Activated CD4-positive, alpha-beta memory T cell treated with anti-CD3 and anti-CD28 coated beads for 36 hours (primary cell): ENCODE measurements at regions not wholly inside any gene's neighbourhood (a gene's known extent, or its start where the extent isn't known, plus 50 kb on each side); places are given as distances from the start of the nearest gene placed in this dataset.

Experiments
- CTCF ChIA-PET: fragments of 350-600 bp; sonication (Branson Sonifier 250); formaldehyde crosslinking; loops from one replicate; lab custom pipeline; 2021; ENCODE audit warnings: antibody characterized with exemption, inconsistent platforms; lab: Charles Lee
- POLR2A ChIA-PET: fragments of 350-600 bp; sonication (Branson Sonifier 250); formaldehyde crosslinking; loops from one replicate; lab custom pipeline; 2021; ENCODE audit warnings: antibody characterized with exemption; lab: Charles Lee
- DNase-seq: peaks from one replicate; pipeline ENCODE4 v3.0.0-alpha.2; 2020
- H3K27ac Mint-ChIP-seq: one replicate; pipeline ENCODE4 v1.8.0; 2021; ENCODE audit warnings: mixed read lengths
- H3K27me3 Mint-ChIP-seq: one replicate; pipeline ENCODE4 v1.8.0; 2021; ENCODE audit warnings: mixed read lengths
- H3K36me3 Mint-ChIP-seq: one replicate; pipeline ENCODE4 v1.8.0; 2021; ENCODE audit warnings: mixed read lengths
- H3K4me1 Mint-ChIP-seq: one replicate; pipeline ENCODE4 v1.8.0; 2021; ENCODE audit warnings: low read depth, mixed read lengths
- H3K4me3 Mint-ChIP-seq: one replicate; pipeline ENCODE4 v1.8.0; 2021; ENCODE audit warnings: mild to moderate bottlenecking, mixed read lengths
- H3K9me3 Mint-ChIP-seq: one replicate; pipeline ENCODE4 v1.8.0; 2021; ENCODE audit warnings: mixed read lengths
- intact Hi-C: fragments of 100-400 bp; cut with micrococcal nuclease; formaldehyde crosslinking; loops from one replicate; pipeline ENCODE4 v1.15.1; 2023

GRCh38 chr3:137615659-137616418, 148.3 kb upstream of the SOX14 start:
- H3K36me3 Mint-ChIP-seq: no peaks in the 10 kb centered on the region
- no peaks in the 10 kb centered on the region for H3K4me1 Mint-ChIP-seq
- peaks cover 6% of the 10 kb centered on the region for H3K9me3 Mint-ChIP-seq
- no peak overlapping the region for H3K4me3 Mint-ChIP-seq
- ChIA-PET CTCF (no interaction called here), POLR2A (no interaction called here)
- H3K27me3 Mint-ChIP-seq: no peaks in the 10 kb centered on the region
- intact Hi-C loops: no loop called here
- no peak overlapping the region for H3K27ac Mint-ChIP-seq
- no peak for DNase-seq

- CTCF ChIA-PET: no interaction called here
- no peaks in the 10 kb centered on the region for H3K4me1 Mint-ChIP-seq
- no peaks in the 10 kb centered on the region for H3K36me3 Mint-ChIP-seq
- H3K4me3 Mint-ChIP-seq: no peak overlapping the region
- no peak overlapping the region for H3K27ac Mint-ChIP-seq
- no peaks in the 10 kb centered on the region for H3K9me3 Mint-ChIP-seq
- POLR2A ChIA-PET: no interaction called here
- DNase-seq: no peak
- peaks cover 10% of the 10 kb centered on the region for H3K27me3 Mint-ChIP-seq
- intact Hi-C loops: no loop called here
Observed at GRCh38 chr3:137641879-137642704, 122.0 kb upstream of the SOX14 start.

GRCh38 chr3:137642831-137643230, 121.3 kb upstream of the SOX14 start:
- POLR2A ChIA-PET: no interaction called here
- intact Hi-C loops: no loop called here

GRCh38 chr3:137647179-137647578, 116.9 kb upstream of the SOX14 start:
- peaks cover 4% of the 10 kb centered on the region for H3K9me3 Mint-ChIP-seq
- no peak overlapping the region for H3K4me3 Mint-ChIP-seq
- no peaks in the 10 kb centered on the region for H3K36me3 Mint-ChIP-seq
- peaks cover 12% of the 10 kb centered on the region for H3K27me3 Mint-ChIP-seq
- DNase-seq: no peak
- POLR2A ChIA-PET: no interaction called here
- intact Hi-C loops: no loop called here
- CTCF ChIA-PET: no interaction called here
- no peak overlapping the region for H3K27ac Mint-ChIP-seq
- H3K4me1 Mint-ChIP-seq: no peaks in the 10 kb centered on the region

More at GRCh38 chr3:137642831-137643230, 121.3 kb upstream of the SOX14 start:
- no peak for DNase-seq
- no peaks in the 10 kb centered on the region for H3K36me3 Mint-ChIP-seq
- CTCF ChIA-PET: no interaction called here
- H3K27ac Mint-ChIP-seq: no peak overlapping the region
- H3K4me1 Mint-ChIP-seq: no peaks in the 10 kb centered on the region
- H3K4me3 Mint-ChIP-seq: no peak overlapping the region
- H3K27me3 Mint-ChIP-seq: peaks cover 10% of the 10 kb centered on the region
- H3K9me3 Mint-ChIP-seq: no peaks in the 10 kb centered on the region

GRCh38 chr3:137669519-137670060, 94.5 kb upstream of the SOX14 start:
- ChIA-PET POLR2A (no interaction called here), CTCF (interaction anchor here (0.5 kb wide), 1 partner anchor 1927 kb away, joined by 3 read pairs; no protein-coding TSS in a partner anchor)
- no peak overlapping the region for H3K4me3 Mint-ChIP-seq
- no peak overlapping the region for H3K27ac Mint-ChIP-seq
- no peaks in the 10 kb centered on the region for H3K27me3 Mint-ChIP-seq
- no peak for DNase-seq
- H3K4me1 Mint-ChIP-seq: no peaks in the 10 kb centered on the region
- H3K9me3 Mint-ChIP-seq: peaks cover 18% of the 10 kb centered on the region
- intact Hi-C loops: no loop called here
- H3K36me3 Mint-ChIP-seq: no peaks in the 10 kb centered on the region

GRCh38 chr3:137687181-137687879, 76.8 kb upstream of the SOX14 start:
- intact Hi-C loops: no loop called here
- DNase-seq: no peak
- CTCF ChIA-PET: no interaction called here
- H3K4me1 Mint-ChIP-seq: no peaks in the 10 kb centered on the region
- no peaks in the 10 kb centered on the region for H3K27me3 Mint-ChIP-seq
- no peak overlapping the region for H3K27ac Mint-ChIP-seq
- H3K36me3 Mint-ChIP-seq: no peaks in the 10 kb centered on the region
- H3K9me3 Mint-ChIP-seq: no peaks in the 10 kb centered on the region
- H3K4me3 Mint-ChIP-seq: no peak overlapping the region
- POLR2A ChIA-PET: no interaction called here

- H3K4me1 Mint-ChIP-seq: no peaks in the 10 kb centered on the region
- ChIA-PET POLR2A (no interaction called here), CTCF (interaction anchor here (1.0 kb wide), 1 partner anchor 9 kb away, joined by 4 read pairs; no protein-coding TSS in a partner anchor)
- no peaks in the 10 kb centered on the region for H3K9me3 Mint-ChIP-seq
- intact Hi-C loops: no loop called here
- no peak overlapping the region for H3K4me3 Mint-ChIP-seq
- DNase-seq: peak; percentile 9
- H3K27me3 Mint-ChIP-seq: no peaks in the 10 kb centered on the region
- H3K27ac Mint-ChIP-seq: no peak overlapping the region
- H3K36me3 Mint-ChIP-seq: no peaks in the 10 kb centered on the region
Observed at GRCh38 chr3:137692803-137693431, 71.2 kb upstream of the SOX14 start.

GRCh38 chr3:137693791-137694190, 70.3 kb upstream of the SOX14 start:
- POLR2A ChIA-PET: no interaction called here
- Mint-ChIP-seq H3K27me3 (no peaks in the 10 kb centered on the region), H3K27ac (no peak overlapping the region), H3K9me3 (no peaks in the 10 kb centered on the region), H3K36me3 (no peaks in the 10 kb centered on the region), H3K4me1 (no peaks in the 10 kb centered on the region), H3K4me3 (no peak overlapping the region)
- intact Hi-C loops: no loop called here
- CTCF ChIA-PET: no interaction called here
- DNase-seq: no peak

- no peak overlapping the region for H3K4me3 Mint-ChIP-seq
- DNase-seq: no peak
- H3K27me3 Mint-ChIP-seq: no peaks in the 10 kb centered on the region
- ChIA-PET CTCF (no interaction called here), POLR2A (no interaction called here)
- no peaks in the 10 kb centered on the region for H3K36me3 Mint-ChIP-seq
- H3K9me3 Mint-ChIP-seq: no peaks in the 10 kb centered on the region
- H3K27ac Mint-ChIP-seq: no peak overlapping the region
- H3K4me1 Mint-ChIP-seq: no peaks in the 10 kb centered on the region
- intact Hi-C loops: no loop called here
Observed at GRCh38 chr3:137694836-137695235, 69.3 kb upstream of the SOX14 start.

- intact Hi-C loops: no loop called here
- ChIA-PET CTCF (no interaction called here), POLR2A (no interaction called here)
- no peaks in the 10 kb centered on the region for H3K36me3 Mint-ChIP-seq
- no peak for DNase-seq
- H3K4me3 Mint-ChIP-seq: no peak overlapping the region
- H3K27me3 Mint-ChIP-seq: no peaks in the 10 kb centered on the region
- H3K27ac Mint-ChIP-seq: no peak overlapping the region
- no peaks in the 10 kb centered on the region for H3K9me3 Mint-ChIP-seq
- no peaks in the 10 kb centered on the region for H3K4me1 Mint-ChIP-seq
Observed at GRCh38 chr3:137695351-137695750, 68.8 kb upstream of the SOX14 start.

GRCh38 chr3:137709011-137709601, 55.0 kb upstream of the SOX14 start:
- H3K27me3 Mint-ChIP-seq: no peaks in the 10 kb centered on the region
- H3K36me3 Mint-ChIP-seq: no peaks in the 10 kb centered on the region
- CTCF ChIA-PET: no interaction called here
- H3K4me3 Mint-ChIP-seq: no peak overlapping the region
- POLR2A ChIA-PET: no interaction called here
- intact Hi-C loops: no loop called here
- no peaks in the 10 kb centered on the region for H3K4me1 Mint-ChIP-seq
- DNase-seq: no peak
- peaks cover 4% of the 10 kb centered on the region for H3K9me3 Mint-ChIP-seq
- no peak overlapping the region for H3K27ac Mint-ChIP-seq
